Neural progenitor cell (in vitro differentiated cells): ENCODE measurements at regions not wholly inside any gene's neighbourhood (a gene's known extent, or its start where the extent isn't known, plus 50 kb on each side); places are given as distances from the start of the nearest gene placed in this dataset.

Experiments
- CTCF ChIP-seq: fragments of 200-600 bp; sonication (generic); IDR thresholded peaks from 2 replicates; pipeline ENCODE4 v1.5.1; 2017; ENCODE audit warnings: antibody characterized with exemption, mild to moderate bottlenecking
- EZH2 ChIP-seq: fragments of 200-600 bp; sonication (generic); IDR thresholded peaks from 2 replicates; pipeline ENCODE4 v1.6.1; 2017; ENCODE audit warnings: antibody characterized with exemption, mild to moderate bottlenecking, moderate library complexity

- no peak for TF ChIP-seq CTCF
- TF ChIP-seq EZH2, result no peak
These were observed 1390.0 kb upstream of the RAG2 start for GRCh38 chr11:37988031-37988430.
